HG03457 (cell line): ENCODE measurements at regions not wholly inside any gene's neighbourhood (a gene's known extent, or its start where the extent isn't known, plus 50 kb on each side); places are given as distances from the start of the nearest gene placed in this dataset.
"Not testable (repeated sequence)": the region's sequence is repeated elsewhere in the genome, so short reads cannot be mapped to it uniquely, and the experiment has no call there.

Experiments
- ATAC-seq: cut with Tn5 transposase; IDR thresholded peaks from one replicate; pipeline ENCODE4 v1.9.1; 2021; ENCODE audit warnings: moderate number of reproducible peaks; ENCODE audit not compliant: unreplicated experiment

- ATAC-seq: no peak
Measured at GRCh38 chr5:60517850-60518249, 182.1 kb downstream of the DEPDC1B start.

DNA sequence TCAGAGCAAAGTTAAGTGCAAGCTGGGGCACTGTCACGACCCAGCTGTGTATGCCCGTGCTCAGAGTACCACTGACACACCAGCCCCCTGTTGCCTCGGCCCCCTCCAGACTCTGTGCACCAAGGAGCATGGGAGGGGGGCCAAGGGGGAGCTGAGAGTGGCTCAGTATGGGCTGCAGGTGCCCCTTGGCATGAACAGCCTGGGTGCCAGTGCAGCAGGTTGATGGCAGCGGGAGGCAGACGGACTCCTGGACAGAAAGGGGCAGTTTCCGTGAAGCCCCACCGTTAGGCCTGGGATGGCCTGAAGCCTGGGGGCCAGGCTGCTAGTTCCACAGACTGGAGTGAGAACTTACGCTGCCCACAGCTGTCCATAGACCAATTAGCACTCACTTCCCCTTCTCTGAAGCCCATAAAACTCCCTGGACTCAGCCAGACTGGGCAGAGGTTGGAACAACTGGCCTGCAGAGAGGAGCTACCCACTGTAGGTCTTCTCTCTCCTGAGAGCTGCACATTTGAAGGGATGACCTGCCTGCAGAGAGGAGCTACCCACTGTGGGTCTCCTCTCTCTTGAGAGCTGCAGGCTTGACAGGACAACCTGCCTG is 182.8 kb downstream of the DEPDC1B start:
- ATAC-seq: no peak

- no peak for ATAC-seq
Measured at GRCh38 chr5:60516688-60517087, 183.3 kb downstream of the DEPDC1B start.

GRCh38 chr5:60514152-60514551 is 185.8 kb downstream of the DEPDC1B start:
- no peak for ATAC-seq

DNA sequence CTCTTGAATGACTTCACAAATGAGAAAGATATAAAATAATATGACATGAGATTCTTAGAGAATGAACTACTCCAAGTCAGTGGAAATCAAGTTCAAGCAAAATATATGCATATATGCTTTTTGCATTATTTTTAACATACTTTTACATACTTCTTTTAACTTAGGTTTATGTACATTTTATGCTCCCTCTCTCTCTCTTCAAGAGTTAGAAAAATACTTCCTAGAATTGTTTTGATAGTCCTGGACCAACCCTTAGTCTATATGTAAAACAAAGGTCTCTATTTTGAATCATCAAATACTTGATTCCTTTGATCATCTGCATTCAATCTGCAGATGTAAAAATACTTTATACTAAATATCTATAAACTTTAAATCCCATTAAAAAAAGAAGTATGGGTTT is 187.8 kb downstream of the DEPDC1B start:
- no peak for ATAC-seq

- ATAC-seq: no peak
Measured at GRCh38 chr5:60510663-60511062, 189.3 kb downstream of the DEPDC1B start.

DNA sequence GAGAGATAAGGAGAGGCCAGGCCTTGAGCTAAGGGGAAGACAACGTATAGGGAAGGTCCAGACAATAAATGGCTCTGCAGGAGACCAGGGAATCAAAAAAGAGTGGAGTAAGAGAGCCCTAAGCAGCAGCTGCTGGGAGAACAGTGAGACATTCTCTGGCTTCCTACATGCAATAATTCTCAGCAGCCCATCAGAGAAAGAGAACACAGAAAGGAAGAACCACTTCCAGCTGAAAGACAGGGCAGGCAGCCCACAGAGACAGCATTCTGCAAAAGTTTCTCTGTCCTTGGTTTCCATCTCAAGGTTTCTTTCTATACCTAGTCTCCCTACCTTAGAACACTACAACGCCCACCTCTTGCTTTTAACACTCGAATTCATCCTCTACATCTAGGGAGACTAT is 189.9 kb downstream of the DEPDC1B start:
- no peak for ATAC-seq

- no peak for ATAC-seq
Measured at GRCh38 chr5:60509519-60509918, 190.4 kb downstream of the DEPDC1B start.

DNA sequence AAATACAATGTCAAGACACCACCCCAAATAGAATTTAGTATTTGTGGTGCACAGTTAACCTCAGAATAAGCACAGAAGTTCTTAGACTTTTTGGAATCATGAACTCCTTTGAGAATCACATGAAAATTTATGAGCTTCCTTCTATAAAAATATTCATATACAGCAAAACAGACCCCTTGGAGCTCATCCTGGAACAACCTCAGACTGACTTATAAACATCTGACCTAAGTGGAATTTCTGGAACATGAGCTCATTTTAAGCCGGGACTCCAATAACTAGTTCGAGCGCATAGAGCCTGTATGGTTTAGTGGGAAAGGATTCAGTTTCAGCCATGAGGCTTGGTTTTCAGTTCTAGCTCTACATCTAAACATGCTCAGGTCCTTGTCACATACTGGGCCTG is 192.3 kb downstream of the DEPDC1B start:
- ATAC-seq: no peak

GRCh38 chr5:60505373-60506171 is 194.4 kb downstream of the DEPDC1B start:
- no peak for ATAC-seq

- no peak for ATAC-seq
Measured at GRCh38 chr5:60504342-60504741, 195.6 kb downstream of the DEPDC1B start.

GRCh38 chr5:60503771-60504170 is 196.2 kb downstream of the DEPDC1B start:
- ATAC-seq: no peak

DNA sequence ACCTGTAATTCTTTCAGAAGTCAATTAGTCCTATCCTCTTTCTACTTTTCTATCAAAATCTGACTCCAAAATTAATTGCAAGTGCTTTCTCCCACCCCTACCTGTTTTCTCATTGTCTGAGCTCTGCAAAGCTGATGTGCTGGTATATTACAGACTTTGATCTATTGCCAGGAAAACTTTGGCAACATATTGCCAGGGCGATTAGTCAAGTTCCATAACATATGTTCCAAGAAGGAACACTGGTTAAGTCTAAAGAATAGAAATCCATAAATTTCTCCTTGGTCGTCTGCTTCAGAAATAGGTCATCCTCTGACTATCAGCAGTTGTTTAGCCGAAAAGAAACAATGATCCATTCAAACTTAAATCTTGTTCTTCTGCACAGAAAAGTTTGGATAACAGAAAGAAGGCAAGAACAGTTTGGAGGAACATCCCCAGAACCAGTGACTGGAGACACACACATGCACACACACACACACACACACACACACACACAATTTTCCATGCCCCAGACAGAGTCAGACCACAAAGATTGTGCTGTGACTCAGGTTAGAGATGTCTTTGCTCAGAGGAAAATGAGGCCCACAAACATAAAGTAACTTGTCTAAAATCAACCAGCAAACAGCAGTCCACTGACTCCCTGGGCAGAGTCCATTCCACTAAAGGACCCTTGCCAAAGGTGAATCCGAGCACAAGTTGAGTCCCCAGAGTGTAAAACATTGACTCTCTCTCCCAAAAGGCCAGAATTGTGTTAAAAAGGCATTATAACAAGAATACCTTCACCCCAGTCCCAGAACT is 202.1 kb downstream of the DEPDC1B start:
- no peak for ATAC-seq

- ATAC-seq: no peak
Measured at GRCh38 chr5:60495644-60496520, 204.1 kb downstream of the DEPDC1B start.

DNA sequence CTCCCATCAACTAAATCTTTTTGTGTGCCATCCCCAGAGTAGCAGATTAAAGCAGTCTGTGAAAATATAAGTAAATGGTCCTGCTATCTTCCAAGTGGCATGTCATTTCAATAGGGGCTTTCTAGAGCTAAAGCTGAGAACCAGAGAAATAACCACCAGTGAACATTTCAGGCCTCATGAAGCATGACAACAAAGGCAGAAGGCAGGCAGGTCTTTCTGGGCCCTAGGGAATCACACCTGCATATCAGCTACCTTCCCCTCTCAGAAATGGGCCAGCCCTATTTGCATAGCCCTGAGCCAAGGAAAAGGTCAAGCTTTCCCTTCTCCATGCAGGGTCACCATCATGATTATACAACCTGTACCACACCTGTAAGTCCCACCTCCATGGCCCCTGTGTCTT is 205.3 kb downstream of the DEPDC1B start:
- ATAC-seq: no peak

GRCh38 chr5:60494144-60494543 is 205.8 kb downstream of the DEPDC1B start:
- no peak for ATAC-seq

GRCh38 chr5:60493372-60493771 is 206.6 kb downstream of the DEPDC1B start:
- no peak for ATAC-seq

GRCh38 chr5:60492958-60493357 is 207.0 kb downstream of the DEPDC1B start:
- no peak for ATAC-seq

DNA sequence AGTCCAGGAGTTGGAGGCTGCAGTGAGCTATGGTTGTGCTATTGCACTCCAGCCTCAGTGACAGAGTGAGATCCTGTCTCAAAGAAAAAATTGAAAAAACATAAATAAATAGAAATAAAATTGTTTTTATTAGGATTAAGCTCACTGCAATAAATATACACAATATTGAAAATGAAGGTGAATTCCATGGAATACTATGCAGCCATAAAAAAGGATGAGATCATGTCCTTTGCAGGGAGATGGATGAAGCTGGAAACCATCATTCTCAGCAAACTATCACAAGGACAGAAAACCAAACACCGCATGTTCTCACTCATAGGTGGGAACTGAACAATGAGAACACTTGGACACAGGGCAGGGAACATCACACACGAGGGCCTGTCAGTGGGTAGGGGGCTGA is 207.6 kb downstream of the DEPDC1B start:
- ATAC-seq: not testable (repeated sequence)

DNA sequence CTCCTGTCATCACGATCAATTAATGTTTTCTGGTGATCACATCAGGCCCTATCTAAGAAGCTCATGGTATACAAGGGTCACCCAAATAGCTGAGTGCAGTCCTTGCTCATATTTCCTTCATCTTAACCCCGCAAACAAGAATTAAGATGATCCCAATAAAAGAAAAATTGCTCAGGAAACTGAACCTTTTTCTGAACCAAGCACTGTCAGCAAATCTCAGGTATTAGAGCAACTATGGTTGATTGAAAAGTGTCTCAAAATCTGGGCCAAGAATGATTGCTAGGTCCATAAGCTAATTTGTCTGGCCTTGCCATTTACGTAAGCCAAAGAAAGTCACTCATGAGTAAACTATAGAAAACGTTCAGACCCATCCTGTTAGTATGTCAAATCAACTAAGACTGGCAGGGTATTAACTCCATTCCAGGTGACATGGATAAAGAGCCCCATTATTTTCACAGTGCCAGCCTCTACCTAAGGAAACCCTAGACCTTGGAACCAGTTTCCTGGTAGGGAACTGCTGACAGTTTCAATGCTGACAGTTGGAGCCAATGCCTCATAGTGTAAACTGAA is 209.3 kb downstream of the DEPDC1B start:
- no peak for ATAC-seq

GRCh38 chr5:60489856-60490255 is 210.1 kb downstream of the DEPDC1B start:
- no peak for ATAC-seq
